Lung (tissue), 11 donors: ENCODE measurements at regions not wholly inside any gene's neighbourhood (a gene's known extent, or its start where the extent isn't known, plus 50 kb on each side); places are given as distances from the start of the nearest gene placed in this dataset.

Experiments
- ATAC-seq: fragments of 200-7000 bp; cut with Tn5 transposase; one replicate; pipeline ENCODE4 v1.9.1; 2020; ENCODE audit warnings: moderate number of reproducible peaks; ENCODE audit not compliant: insufficient read depth, low FRiP score
- DNase-seq, 3 donors: peaks; one replicate each; pipeline ENCODE4 v3.0.0-alpha.2; 2013 to 2017
- H3K27ac ChIP-seq, 2 donors: one replicate each; pipeline ENCODE4 v1.5.1; 2013; ENCODE audit warnings: mild to moderate bottlenecking in 2 of 2, moderate library complexity in 2 of 2, control low read depth in 1 of 2, inconsistent platforms in 1 of 2, low read depth in 1 of 2, low read length in 1 of 2
- H3K27me3 ChIP-seq, 3 donors: one replicate each; pipeline ENCODE4 v1.5.1; 2013; ENCODE audit warnings: low read length in 2 of 3; ENCODE audit not compliant: control insufficient read depth in 3 of 3, insufficient read depth in 3 of 3
- H3K36me3 ChIP-seq, 4 donors: one replicate each; pipeline ENCODE4 v1.5.1; 2013; ENCODE audit warnings: low read length in 4 of 4, mild to moderate bottlenecking in 1 of 4, moderate library complexity in 1 of 4; ENCODE audit not compliant: control insufficient read depth in 4 of 4, insufficient read depth in 4 of 4
- H3K4me1 ChIP-seq, 5 donors: one replicate each; pipeline ENCODE4 v1.5.1; 2013; ENCODE audit warnings: low read length in 5 of 5, mild to moderate bottlenecking in 2 of 5, moderate library complexity in 1 of 5; ENCODE audit not compliant: control insufficient read depth in 5 of 5, insufficient read depth in 5 of 5
- H3K4me3 ChIP-seq: one replicate; pipeline ENCODE4 v1.5.1; 2013; ENCODE audit warnings: mild to moderate bottlenecking, control low read depth, moderate library complexity
- H3K9ac ChIP-seq, 2 donors: one replicate each; pipeline ENCODE4 v1.5.1; 2013; ENCODE audit warnings: low read length in 2 of 2, control low read depth in 1 of 2; ENCODE audit not compliant: insufficient read depth in 1 of 2
- H3K9me3 ChIP-seq, 4 donors: one replicate each; pipeline ENCODE4 v1.5.1; 2013; ENCODE audit warnings: low read length in 3 of 4, mild to moderate bottlenecking in 1 of 4, moderate library complexity in 1 of 4; ENCODE audit not compliant: control insufficient read depth in 4 of 4, insufficient read depth in 3 of 4
- CTCF ChIP-seq: IDR thresholded peaks from 2 replicates; pipeline ENCODE4 v1.5.1; 2012; ENCODE audit warnings: mild to moderate bottlenecking; ENCODE audit errors: control extremely low read depth, extremely low read depth
- WGBS, 2 donors: extraction: QIAGEN DNeasy Blood & Tissue Kit; methylation state at CpG; one replicate each; pipeline ENCODE4 v1.1.7; 2013; 5-methylcytosine and 5-hydroxymethylcytosine counted together
- donor health status: control.
- donor health status: control.
- donor health status: Bipolar disorder and iron deficiency.
- donor health status: healthy.
- donor health status: DM: yes; HTN: yes; CAD: no.

DNA sequence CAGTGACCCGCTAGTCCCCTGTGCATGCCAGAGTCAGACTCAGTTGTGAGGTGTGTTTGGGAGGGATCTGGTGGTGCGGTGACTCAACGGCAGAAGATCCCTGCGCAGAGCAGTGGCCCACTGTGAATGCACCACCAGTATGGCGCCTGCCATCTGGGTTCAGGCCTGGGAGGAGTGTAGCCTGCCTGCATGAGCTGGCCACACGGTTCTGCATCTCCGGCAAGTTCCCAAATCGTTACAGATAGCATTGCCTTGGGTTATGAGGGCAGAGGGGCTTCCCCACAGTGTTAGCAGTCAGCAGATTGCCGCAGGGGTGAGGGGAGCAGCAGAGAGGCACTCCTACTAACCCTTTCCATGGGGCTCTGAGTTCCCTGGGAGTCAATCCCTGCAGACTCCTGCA lies 629.6 kb downstream of the TLL1 start:
- Histone ChIP-seq H3K4me3 (no peak overlapping the region), H3K36me3 (no peaks in the 10 kb centered on the region), H3K4me1 (no peaks in the 10 kb centered on the region), H3K27ac (no peak overlapping the region), H3K9me3 (peaks cover 0 to 3% (median 0%) of the 10 kb centered on the region in 4 donors), H3K27me3 (no peaks in the 10 kb centered on the region), H3K9ac (no peak overlapping the region)
- no peak for TF ChIP-seq CTCF
- ATAC-seq (no peak), DNase-seq (no peak)
- 86 to 91% methylated on average over 9 of the region's 9 CpGs for WGBS, 2 donors

GRCh38 chr4:166506051-166506450 lies 633.0 kb downstream of the TLL1 start:
- no peak overlapping the region for H3K4me3 ChIP-seq
- ATAC-seq, result no peak
- no peak for DNase-seq
- H3K4me1 ChIP-seq, result no peaks in the 10 kb centered on the region
- H3K36me3 ChIP-seq, result no peaks in the 10 kb centered on the region
- no peak overlapping the region for H3K27ac ChIP-seq
- WGBS, 2 donors, result 82 to 85% methylated on average over 3 of the region's 3 CpGs
- no peak for TF ChIP-seq CTCF
- H3K9me3 ChIP-seq, result peaks cover 0 to 3% (median 0%) of the 10 kb centered on the region in 4 donors
- H3K9ac ChIP-seq, result no peak overlapping the region
- no peaks in the 10 kb centered on the region for H3K27me3 ChIP-seq

GRCh38 chr4:166512267-166512666 lies 639.2 kb downstream of the TLL1 start:
- no peak for DNase-seq
- no peak overlapping the region for H3K4me3 ChIP-seq
- H3K9ac ChIP-seq, result no peak overlapping the region
- H3K27me3 ChIP-seq, result no peaks in the 10 kb centered on the region
- no peak for TF ChIP-seq CTCF
- no peaks in the 10 kb centered on the region for H3K4me1 ChIP-seq
- 87 to 88% methylated on average over 5 of the region's 5 CpGs for WGBS, 2 donors
- no peaks in the 10 kb centered on the region for H3K9me3 ChIP-seq
- H3K36me3 ChIP-seq, result no peaks in the 10 kb centered on the region
- no peak for ATAC-seq
- H3K27ac ChIP-seq, result no peak overlapping the region

GRCh38 chr4:166518315-166518714 lies 645.3 kb downstream of the TLL1 start:
- H3K4me1 ChIP-seq, result no peaks in the 10 kb centered on the region
- no peak overlapping the region for H3K9ac ChIP-seq
- H3K36me3 ChIP-seq, result no peaks in the 10 kb centered on the region
- no peaks in the 10 kb centered on the region for H3K27me3 ChIP-seq
- H3K4me3 ChIP-seq, result no peak overlapping the region
- WGBS, 2 donors, result 84 to 86% methylated on average over 2 of the region's 2 CpGs
- H3K9me3 ChIP-seq, result no peaks in the 10 kb centered on the region
- no peak for TF ChIP-seq CTCF
- ATAC-seq, result no peak
- DNase-seq, result no peak
- no peak overlapping the region for H3K27ac ChIP-seq
